HEK293T (cell line): ENCODE measurements at regions not wholly inside any gene's neighbourhood (a gene's known extent, or its start where the extent isn't known, plus 50 kb on each side); places are given as distances from the start of the nearest gene placed in this dataset.
"Not testable (repeated sequence)": the region's sequence is repeated elsewhere in the genome, so short reads cannot be mapped to it uniquely, and the experiment has no call there.

Experiments
- CTCF ChIA-PET: fragments of 350-600 bp; formaldehyde crosslinking; extraction: SDS; loops from one replicate; lab custom pipeline; 2021; ENCODE audit warnings: antibody characterized with exemption, inconsistent platforms; lab: Yijun Ruan, JAX
- POLR2A ChIA-PET: fragments of 350-600 bp; formaldehyde crosslinking; extraction: SDS; loops from one replicate; lab custom pipeline; 2020; ENCODE audit warnings: antibody characterized with exemption, inconsistent platforms; lab: Yijun Ruan, JAX
- DNase-seq: peaks from one replicate; pipeline ENCODE4 v3.0.0; 2012; ENCODE audit warnings: mixed read lengths; ENCODE audit errors: extremely low spot score
- ARNT ChIP-seq: fragments of 450-650 bp; IDR thresholded peaks from 2 replicates; pipeline ENCODE4 v1.6.1; 2017; ENCODE audit warnings: mild to moderate bottlenecking
- BHLHE40 ChIP-seq: fragments of 450-650 bp; IDR thresholded peaks from 2 replicates; pipeline ENCODE4 v1.6.1; 2016; ENCODE audit warnings: mild to moderate bottlenecking, moderate library complexity, borderline replicate concordance
- CTBP1 ChIP-seq: fragments of 450-650 bp; IDR thresholded peaks from 2 replicates; pipeline ENCODE4 v1.6.1; 2016; ENCODE audit warnings: borderline replicate concordance
- ELF4 ChIP-seq: fragments of 450-650 bp; IDR thresholded peaks from 2 replicates; pipeline ENCODE4 v1.6.1; 2017; ENCODE audit warnings: antibody characterized with exemption
- FOXA1 ChIP-seq: fragments of 450-650 bp; IDR thresholded peaks from 2 replicates; pipeline ENCODE4 v1.6.1; 2016; ENCODE audit warnings: mild to moderate bottlenecking
- FOXK2 ChIP-seq: fragments of 450-650 bp; IDR thresholded peaks from 2 replicates; pipeline ENCODE4 v1.6.1; 2016; ENCODE audit warnings: mild to moderate bottlenecking
- FOXM1 ChIP-seq: fragments of 450-650 bp; IDR thresholded peaks from 2 replicates; pipeline ENCODE4 v1.6.1; 2017; ENCODE audit warnings: mild to moderate bottlenecking, borderline replicate concordance
- HDGF ChIP-seq: fragments of 450-650 bp; IDR thresholded peaks from 2 replicates; pipeline ENCODE4 v1.6.1; 2017; ENCODE audit warnings: antibody characterized with exemption, borderline replicate concordance
- L3MBTL2 ChIP-seq: fragments of 450-650 bp; conservative IDR thresholded peaks from 2 replicates; pipeline ENCODE4 v1.6.1; 2016; ENCODE audit warnings: mild to moderate bottlenecking
- LEF1 ChIP-seq: fragments of 450-650 bp; IDR thresholded peaks from 2 replicates; pipeline ENCODE4 v1.6.1; 2017; ENCODE audit warnings: mild to moderate bottlenecking, borderline replicate concordance
- NFRKB ChIP-seq: fragments of 450-650 bp; IDR thresholded peaks from 2 replicates; pipeline ENCODE4 v1.6.1; 2016; ENCODE audit warnings: mild to moderate bottlenecking, moderate library complexity
- SP1 ChIP-seq: fragments of 450-650 bp; IDR thresholded peaks from 2 replicates; pipeline ENCODE4 v1.6.1; 2017
- SUZ12 ChIP-seq: fragments of 450-650 bp; IDR thresholded peaks from 2 replicates; pipeline ENCODE4 v1.6.1; 2016; ENCODE audit warnings: mild to moderate bottlenecking
- TARDBP ChIP-seq: fragments of 450-650 bp; IDR thresholded peaks from 2 replicates; pipeline ENCODE4 v1.6.1; 2016
- ZNF384 ChIP-seq: fragments of 450-650 bp; IDR thresholded peaks from 2 replicates; pipeline ENCODE4 v1.6.1; 2016

GRCh38 chrX:131650637-131651410, 107.0 kb downstream of the OR13H1 start:
- no peak for TF ChIP-seq ELF4
- TF ChIP-seq SUZ12, result no peak
- no peak for TF ChIP-seq ZNF384
- TF ChIP-seq LEF1, result no peak
- no peak for TF ChIP-seq ARNT
- TF ChIP-seq BHLHE40, result no peak
- TF ChIP-seq TARDBP, result no peak
- no peak for TF ChIP-seq FOXK2
- no peak for TF ChIP-seq L3MBTL2
- no peak for TF ChIP-seq FOXA1
- TF ChIP-seq SP1, result no peak
- TF ChIP-seq FOXM1, result no peak
- no peak for TF ChIP-seq HDGF
- TF ChIP-seq CTBP1, result no peak
- no peak for TF ChIP-seq NFRKB
- DNase-seq, result no peak
- ChIA-PET POLR2A (no interaction called here), CTCF (no interaction called here)

- DNase-seq, POLR2A ChIA-PET, CTCF ChIA-PET: not testable (repeated sequence)
These were observed 119.9 kb downstream of the OR13H1 start for GRCh38 chrX:131663726-131664125.

DNA sequence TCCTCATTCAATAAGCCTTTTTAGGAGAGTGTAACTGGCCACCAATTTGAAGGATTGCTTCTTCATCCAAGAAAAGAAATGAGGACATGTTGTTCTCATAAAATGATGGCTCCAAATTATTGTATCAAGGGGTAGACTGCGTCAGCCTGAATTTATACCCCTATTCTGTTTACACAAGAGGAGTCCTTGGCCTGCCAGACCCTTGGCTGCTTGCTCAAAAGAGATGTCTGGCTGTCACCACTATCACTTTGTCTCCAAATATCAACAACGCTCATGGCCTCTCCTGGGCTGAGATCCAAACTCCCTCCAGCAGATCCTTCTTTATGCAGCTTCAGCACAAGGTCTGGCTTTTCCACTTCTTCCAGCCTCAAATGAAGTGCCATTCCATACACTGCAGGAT, 127.9 kb downstream of the OR13H1 start:
- DNase-seq, result no peak
- ChIA-PET POLR2A (no interaction called here), CTCF (no interaction called here)
- TF ChIP-seq ELF4 (no peak), FOXK2 (no peak)

GRCh38 chrX:131675596-131676194, 131.8 kb downstream of the OR13H1 start:
- DNase-seq, result peak; percentile 71
- TF ChIP-seq ARNT (no peak), FOXM1 (no peak), TARDBP (no peak), FOXA1 (no peak), L3MBTL2 (no peak), SP1 (no peak), ZNF384 (no peak), CTBP1 (no peak)
- CTCF ChIA-PET, result interaction anchor here (0.7 to 1.4 kb wide), 5 partner anchors 310 to 1073 kb away, joined by 3 to 5 read pairs (median 4); no protein-coding TSS in a partner anchor
- POLR2A ChIA-PET, result no interaction called here

- DNase-seq, result peak; percentile 83
- TF ChIP-seq FOXA1 (no peak), HDGF (no peak), TARDBP (no peak), CTBP1 (no peak), L3MBTL2 (no peak), BHLHE40 (no peak), ARNT (no peak), SP1 (no peak)
- ChIA-PET CTCF (interaction anchor here (0.5 to 1.2 kb wide), 4 partner anchors 10 to 701 kb away, joined by 3 to 7 read pairs (median 4); no protein-coding TSS in a partner anchor), POLR2A (no interaction called here)
These were observed 134.1 kb downstream of the OR13H1 start for GRCh38 chrX:131677655-131678628.

- POLR2A ChIA-PET, CTCF ChIA-PET, DNase-seq: not testable (repeated sequence)
These were observed 138.9 kb downstream of the OR13H1 start for GRCh38 chrX:131682735-131683134.

- TF ChIP-seq SUZ12, result no peak
- ChIA-PET POLR2A (no interaction called here), CTCF (no interaction called here)
- DNase-seq, result no peak
These were observed 149.5 kb downstream of the OR13H1 start for GRCh38 chrX:131693359-131693758.

- CTCF ChIA-PET, DNase-seq, POLR2A ChIA-PET: not testable (repeated sequence)
These were observed 153.1 kb downstream of the OR13H1 start for GRCh38 chrX:131696989-131697388.

DNA sequence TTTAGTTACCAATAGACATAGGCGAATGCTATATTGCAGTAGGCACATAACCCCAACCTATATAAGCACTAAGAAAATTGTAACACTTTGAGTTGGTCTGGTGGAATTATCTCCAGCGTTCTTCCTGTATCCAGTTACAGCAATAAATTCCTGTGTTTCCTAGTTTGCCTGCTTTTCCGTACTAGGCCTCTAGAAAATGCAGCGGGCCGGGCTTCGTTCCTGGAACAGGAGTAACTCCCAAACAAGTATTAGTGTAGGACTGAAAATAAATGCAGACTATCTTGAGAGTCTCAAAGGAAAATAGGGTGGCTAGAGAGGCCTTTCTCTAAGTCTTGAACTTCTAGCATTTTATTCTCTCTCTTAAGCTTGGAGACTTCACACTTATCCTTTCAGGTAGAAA, 159.8 kb downstream of the OR13H1 start:
- TF ChIP-seq FOXA1 (no peak), ELF4 (no peak), TARDBP (no peak), HDGF (no peak)
- ChIA-PET POLR2A (no interaction called here), CTCF (no interaction called here)
- peak; percentile 28 for DNase-seq
